ENCODE measurements at regions not wholly inside any gene's neighbourhood (a gene's known extent, or its start where the extent isn't known, plus 50 kb on each side); places are given as distances from the start of the nearest gene placed in this dataset.
A peak's percentile ranks its signal among the peaks of the same experiment; 100 is the strongest.

DNA sequence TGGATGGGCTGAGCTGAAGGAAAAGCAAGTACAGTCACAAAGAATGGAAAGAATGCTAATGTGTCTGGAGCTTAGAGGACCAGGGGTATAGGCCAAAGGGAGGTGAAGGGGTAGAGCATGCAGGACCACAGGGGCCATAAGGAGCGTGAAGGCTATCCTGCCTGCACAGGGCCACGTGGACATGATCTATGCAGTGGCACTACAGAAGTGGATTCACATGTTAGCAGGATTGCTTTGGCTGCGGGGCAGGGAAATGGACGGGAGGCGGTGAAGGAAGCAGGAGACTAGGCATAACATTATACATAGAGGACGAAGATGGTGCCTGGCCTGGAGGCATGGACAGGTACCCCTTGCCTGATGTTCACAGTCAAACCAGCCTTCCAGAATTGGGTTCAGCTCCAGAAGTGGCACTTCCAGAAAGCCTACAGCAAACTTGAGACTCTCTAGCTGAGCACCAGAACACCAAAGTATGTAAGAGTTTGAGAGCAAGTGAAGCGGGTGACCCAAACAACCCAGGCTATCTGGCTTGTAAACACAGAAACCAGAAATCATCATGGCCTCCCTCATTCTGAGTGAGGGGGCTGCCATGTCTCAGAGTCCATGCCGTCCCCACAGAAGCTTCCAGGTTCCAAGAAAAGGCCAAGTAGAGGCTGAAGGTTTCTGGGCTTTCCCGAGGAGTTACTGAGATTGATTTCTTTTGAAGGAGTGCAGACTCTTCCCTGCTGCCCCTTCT is 135.5 kb upstream of the JUN start:
- CTCF ChIA-PET: interaction anchor here (0.6 kb wide), 2 partner anchors 13 to 120 kb away, joined by 3 read pairs; no protein-coding TSS in a partner anchor
- intact Hi-C loops (cut with micrococcal nuclease): no loop called here
- H3K4me3 Mint-ChIP-seq (ENCODE audit: unreplicated experiment): no peak overlapping the region

DNA sequence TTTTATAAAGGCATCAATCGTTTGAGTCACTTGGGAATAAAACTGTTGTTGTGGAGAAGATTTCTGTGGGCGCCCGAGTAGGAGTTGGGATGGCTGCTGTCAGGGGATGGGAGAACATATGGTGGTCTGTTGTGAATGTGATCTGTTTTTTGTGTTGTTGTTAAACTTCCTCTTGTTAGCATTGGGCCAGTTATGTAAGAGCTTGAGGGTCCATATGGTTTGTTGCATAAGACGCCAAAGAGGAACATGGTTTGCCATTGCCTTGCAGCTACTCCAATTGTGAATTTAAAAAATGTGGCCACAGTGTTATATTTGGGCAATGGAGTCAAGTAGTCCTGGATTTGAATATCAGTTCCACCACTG is 136.1 kb upstream of the JUN start:
- CTCF ChIA-PET: interaction anchor here (0.6 to 1.7 kb wide), 3 partner anchors 10 to 119 kb away, joined by 3 to 7 read pairs (median 3); no protein-coding TSS in a partner anchor
- POLR2A ChIA-PET: interaction anchor here (0.7 to 3.3 kb wide), 8 partner anchors 11 to 138 kb away, joined by 3 to 38 read pairs (median 4); partner anchors contain the start of gene JUN
- TF ChIP-seq, protein P1, sequence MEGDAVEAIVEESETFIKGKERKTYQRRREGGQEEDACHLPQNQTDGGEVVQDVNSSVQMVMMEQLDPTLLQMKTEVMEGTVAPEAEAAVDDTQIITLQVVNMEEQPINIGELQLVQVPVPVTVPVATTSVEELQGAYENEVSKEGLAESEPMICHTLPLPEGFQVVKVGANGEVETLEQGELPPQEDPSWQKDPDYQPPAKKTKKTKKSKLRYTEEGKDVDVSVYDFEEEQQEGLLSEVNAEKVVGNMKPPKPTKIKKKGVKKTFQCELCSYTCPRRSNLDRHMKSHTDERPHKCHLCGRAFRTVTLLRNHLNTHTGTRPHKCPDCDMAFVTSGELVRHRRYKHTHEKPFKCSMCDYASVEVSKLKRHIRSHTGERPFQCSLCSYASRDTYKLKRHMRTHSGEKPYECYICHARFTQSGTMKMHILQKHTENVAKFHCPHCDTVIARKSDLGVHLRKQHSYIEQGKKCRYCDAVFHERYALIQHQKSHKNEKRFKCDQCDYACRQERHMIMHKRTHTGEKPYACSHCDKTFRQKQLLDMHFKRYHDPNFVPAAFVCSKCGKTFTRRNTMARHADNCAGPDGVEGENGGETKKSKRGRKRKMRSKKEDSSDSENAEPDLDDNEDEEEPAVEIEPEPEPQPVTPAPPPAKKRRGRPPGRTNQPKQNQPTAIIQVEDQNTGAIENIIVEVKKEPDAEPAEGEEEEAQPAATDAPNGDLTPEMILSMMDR (IDR thresholded peaks at IDR 0.05; ENCODE audit: unreplicated experiment): no peak
- Mint-ChIP-seq H3K27me3 (ENCODE audit: insufficient read depth, unreplicated experiment) (no peaks in the 10 kb centered on the region), H3K4me1 (ENCODE audit: insufficient read depth, unreplicated experiment) (peaks cover 43% of the 10 kb centered on the region), H3K27ac (ENCODE audit: low read depth, unreplicated experiment) (no peak overlapping the region), H3K36me3 (ENCODE audit: insufficient read depth, unreplicated experiment) (no peaks in the 10 kb centered on the region), H3K4me3 (ENCODE audit: unreplicated experiment) (no peak overlapping the region), H3K9me3 (ENCODE audit: unreplicated experiment) (no peaks in the 10 kb centered on the region)
- no TSS peak for BruUV-seq (replicated peaks)
- intact Hi-C loops (cut with micrococcal nuclease): loop anchor here (10.0 kb wide), 1 partner anchor 775 kb away; no protein-coding TSS in a partner anchor
- no peak for DNase-seq (ENCODE audit: unreplicated experiment)

More for the DNA sequence above, 135.5 kb upstream of the JUN start:
- Mint-ChIP-seq H3K4me1 (ENCODE audit: insufficient read depth, unreplicated experiment) (peaks cover 43% of the 10 kb centered on the region), H3K36me3 (ENCODE audit: insufficient read depth, unreplicated experiment) (no peaks in the 10 kb centered on the region), H3K27ac (ENCODE audit: low read depth, unreplicated experiment) (no peak overlapping the region), H3K9me3 (ENCODE audit: unreplicated experiment) (peaks cover under 1% of the 10 kb centered on the region), H3K27me3 (ENCODE audit: insufficient read depth, unreplicated experiment) (no peaks in the 10 kb centered on the region)
- no peak for DNase-seq (ENCODE audit: unreplicated experiment)
- POLR2A ChIA-PET: interaction anchor here (0.6 to 3.3 kb wide), 7 partner anchors 13 to 135 kb away, joined by 3 to 18 read pairs (median 4); partner anchors contain the start of gene JUN
- TF ChIP-seq, protein P1 (IDR thresholded peaks at IDR 0.05; ENCODE audit: unreplicated experiment): no peak
- BruUV-seq (replicated peaks): no TSS peak

DNA sequence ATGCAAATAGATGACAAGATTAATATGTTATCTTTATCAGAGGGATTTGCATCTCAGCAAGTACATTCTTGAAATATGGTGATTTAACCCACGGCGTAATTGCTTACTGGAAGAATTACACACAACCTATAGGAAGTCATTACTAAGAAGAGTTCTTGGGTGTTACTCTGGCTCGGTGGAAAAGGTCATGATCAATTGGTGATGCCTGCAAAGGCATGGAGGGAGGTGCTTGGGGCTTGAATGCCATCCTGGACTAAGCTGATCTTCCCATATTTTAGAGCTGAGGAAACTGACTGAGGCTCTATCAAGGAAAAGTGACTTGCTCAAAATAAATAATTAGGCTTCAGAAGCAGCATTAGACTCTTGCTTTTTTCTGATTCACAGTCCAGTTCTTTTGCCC is 137.5 kb upstream of the JUN start:
- POLR2A ChIA-PET: interaction anchor here (0.6 to 3.3 kb wide), 12 partner anchors 10 to 429 kb away, joined by 3 to 38 read pairs (median 8); partner anchors contain the start of gene JUN
- H3K4me1 Mint-ChIP-seq (ENCODE audit: insufficient read depth, unreplicated experiment): peaks cover 49% of the 10 kb centered on the region
- peak overlapping the region; percentile 87 for H3K27ac Mint-ChIP-seq (ENCODE audit: low read depth, unreplicated experiment)
- no peaks in the 10 kb centered on the region for H3K9me3 Mint-ChIP-seq (ENCODE audit: unreplicated experiment)
- no peak overlapping the region for H3K4me3 Mint-ChIP-seq (ENCODE audit: unreplicated experiment)
- H3K27me3 Mint-ChIP-seq (ENCODE audit: insufficient read depth, unreplicated experiment): no peaks in the 10 kb centered on the region
- TF ChIP-seq, protein P1 (IDR thresholded peaks at IDR 0.05; ENCODE audit: unreplicated experiment): no peak
- H3K36me3 Mint-ChIP-seq (ENCODE audit: insufficient read depth, unreplicated experiment): no peaks in the 10 kb centered on the region
- intact Hi-C loops (cut with micrococcal nuclease): loop anchor here (10.0 kb wide), 1 partner anchor 773 kb away; no protein-coding TSS in a partner anchor
- no TSS peak for BruUV-seq (replicated peaks)
- CTCF ChIA-PET: interaction anchor here (0.9 to 1.7 kb wide), 4 partner anchors 11 to 838 kb away, joined by 3 to 7 read pairs (median 4); no protein-coding TSS in a partner anchor
- no peak for DNase-seq (ENCODE audit: unreplicated experiment)

DNA sequence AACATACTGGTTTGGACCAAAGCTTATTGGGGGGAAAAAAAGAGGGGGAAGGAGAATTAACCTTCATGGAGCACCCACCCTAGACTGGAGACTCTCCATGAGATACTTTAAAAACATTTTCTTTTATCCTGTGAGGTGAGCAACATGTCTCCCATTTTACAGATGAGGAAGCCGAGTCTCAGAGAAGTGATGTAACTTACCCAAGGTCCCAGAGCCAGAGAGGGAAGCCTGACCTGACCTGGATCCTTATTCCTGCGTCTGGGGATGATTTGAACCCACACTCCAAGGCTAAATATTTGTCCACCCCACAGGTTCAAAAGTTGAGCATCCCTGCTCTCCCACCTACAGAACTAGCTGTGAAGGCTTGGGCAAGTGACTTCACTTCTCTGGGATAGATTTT is 137.9 kb upstream of the JUN start:
- POLR2A ChIA-PET: interaction anchor here (0.6 to 3.3 kb wide), 17 partner anchors 10 to 753 kb away, joined by 3 to 38 read pairs (median 5); partner anchors contain the start of gene JUN
- no TSS peak for BruUV-seq (replicated peaks)
- H3K36me3 Mint-ChIP-seq (ENCODE audit: insufficient read depth, unreplicated experiment): no peaks in the 10 kb centered on the region
- CTCF ChIA-PET: interaction anchor here (0.9 to 1.7 kb wide), 4 partner anchors 12 to 838 kb away, joined by 3 to 7 read pairs (median 4); no protein-coding TSS in a partner anchor
- intact Hi-C loops (cut with micrococcal nuclease): loop anchor here (10.0 kb wide), 1 partner anchor 773 kb away; no protein-coding TSS in a partner anchor
- H3K4me1 Mint-ChIP-seq (ENCODE audit: insufficient read depth, unreplicated experiment): peaks cover 49% of the 10 kb centered on the region
- TF ChIP-seq, protein P1 (IDR thresholded peaks at IDR 0.05; ENCODE audit: unreplicated experiment): no peak
- DNase-seq (ENCODE audit: unreplicated experiment): no peak
- H3K27me3 Mint-ChIP-seq (ENCODE audit: insufficient read depth, unreplicated experiment): no peaks in the 10 kb centered on the region
- H3K9me3 Mint-ChIP-seq (ENCODE audit: unreplicated experiment): no peaks in the 10 kb centered on the region
- peak overlapping the region; percentile 87 for H3K27ac Mint-ChIP-seq (ENCODE audit: low read depth, unreplicated experiment)
- no peak overlapping the region for H3K4me3 Mint-ChIP-seq (ENCODE audit: unreplicated experiment)
